Transverse colon (tissue), 1 donor: ENCODE measurements at regions not wholly inside any gene's neighbourhood (a gene's known extent, or its start where the extent isn't known, plus 50 kb on each side); places are given as distances from the start of the nearest gene placed in this dataset.

Source experiments
- EP300 ChIP-seq: sonication (generic); formaldehyde crosslinking; IDR thresholded peaks from one replicate; pipeline ENCODE4 v1.6.1; 2017; ENCODE audit warnings: antibody characterized with exemption, low read depth
- POLR2A ChIP-seq: fragments of 450-650 bp; IDR thresholded peaks from one replicate; pipeline ENCODE4 v1.6.1; 2016; ENCODE audit warnings: antibody characterized with exemption, mild to moderate bottlenecking, moderate library complexity

DNA sequence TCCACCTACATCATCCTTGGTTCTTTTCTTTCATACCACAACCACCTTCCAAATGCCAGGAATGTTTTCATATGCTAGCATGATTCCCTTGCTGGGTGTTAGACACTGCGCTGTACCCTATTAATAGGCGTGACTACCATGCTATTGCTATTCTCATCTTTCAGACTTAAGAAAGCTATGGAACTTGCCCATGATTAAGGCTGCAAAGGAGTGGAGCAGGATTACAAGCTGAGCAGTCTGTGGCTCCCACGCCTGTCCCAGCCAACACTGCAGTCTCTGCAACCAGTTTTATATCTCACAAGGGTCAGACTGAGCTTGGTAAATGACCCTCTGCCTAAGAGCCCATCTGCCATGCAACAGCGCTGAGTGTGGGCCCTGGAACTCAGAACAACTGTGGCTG is 285.7 kb upstream of the POU3F3 start:
- no peak for TF ChIP-seq POLR2A
- no peak for TF ChIP-seq EP300
